ENCODE measurements at regions not wholly inside any gene's neighbourhood (a gene's known extent, or its start where the extent isn't known, plus 50 kb on each side); places are given as distances from the start of the nearest gene placed in this dataset.

DNA sequence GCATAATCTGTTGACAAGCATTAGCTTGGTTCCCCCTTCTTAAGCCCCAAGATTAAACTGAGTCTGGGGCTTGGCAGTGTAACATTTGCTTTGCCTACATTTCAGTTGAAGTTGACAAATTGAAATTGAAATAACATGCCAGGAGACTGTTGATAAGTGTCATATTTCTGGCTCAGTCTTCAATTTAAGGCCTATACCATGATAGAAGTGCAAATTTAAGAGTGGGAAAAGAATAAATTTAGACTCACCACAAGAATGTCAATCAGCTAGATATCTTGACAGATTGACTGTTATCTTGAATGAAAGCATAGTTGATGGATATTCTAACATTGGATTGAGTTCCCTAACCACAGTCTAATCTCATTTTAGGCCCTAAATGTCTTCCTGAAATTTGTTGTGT is 117.6 kb downstream of the MAGEB17 start:
- no peak overlapping the region for H2AFZ ChIP-seq (ENCODE audit: insufficient read depth, low read length, poor library complexity)
- no peaks in the 10 kb centered on the region for H3K79me1 ChIP-seq (ENCODE audit: low read length)
- H4K12ac ChIP-seq (ENCODE audit: low read depth, low read length) = no peak overlapping the region
- no peak overlapping the region for H4K8ac ChIP-seq (ENCODE audit: low read depth, low read length)
- no peak overlapping the region for H4K91ac ChIP-seq (ENCODE audit: low read depth, low read length)
- no peak for DNase-seq
- H2BK5ac ChIP-seq (ENCODE audit: low read depth, low read length, poor library complexity) = no peak overlapping the region
- no peaks in the 10 kb centered on the region for H3K27me3 ChIP-seq (ENCODE audit: insufficient read depth, low read length)
- no peak overlapping the region for H3K9ac ChIP-seq (ENCODE audit: low read length)
- H3K4me3 ChIP-seq (ENCODE audit: low read depth, low read length) = no peak overlapping the region
- H2AK5ac ChIP-seq (ENCODE audit: low read length) = no peak overlapping the region
- H3K18ac ChIP-seq (ENCODE audit: low read length) = no peak overlapping the region
- H3K4me2 ChIP-seq (ENCODE audit: low read length) = no peak overlapping the region
- H3K4me1 ChIP-seq (ENCODE audit: control insufficient read depth in 1 of 2, insufficient read depth in 2 of 2, low read length in 2 of 2) = no peaks in the 10 kb centered on the region
- H3K9me3 ChIP-seq (ENCODE audit: insufficient read depth, low read depth, low read length) = no peaks in the 10 kb centered on the region
- no peak overlapping the region for H2BK120ac ChIP-seq (ENCODE audit: insufficient read depth, low read length, poor library complexity)
- H2BK12ac ChIP-seq (ENCODE audit: low read length) = no peak overlapping the region
- H3K4ac ChIP-seq (ENCODE audit: low read depth, low read length) = no peak overlapping the region
- no peak overlapping the region for H3K23ac ChIP-seq (ENCODE audit: low read length)
- no peak overlapping the region for H3K14ac ChIP-seq (ENCODE audit: low read length)
- H3K36me3 ChIP-seq (ENCODE audit: control insufficient read depth in 1 of 2, insufficient read depth in 2 of 2, low read length in 2 of 2) = no peaks in the 10 kb centered on the region
- no peaks in the 10 kb centered on the region for H3K79me2 ChIP-seq (ENCODE audit: control insufficient read depth, insufficient read depth, low read length, poor library complexity)
- no peak overlapping the region for H3K27ac ChIP-seq (ENCODE audit: low read depth, low read length)

DNA sequence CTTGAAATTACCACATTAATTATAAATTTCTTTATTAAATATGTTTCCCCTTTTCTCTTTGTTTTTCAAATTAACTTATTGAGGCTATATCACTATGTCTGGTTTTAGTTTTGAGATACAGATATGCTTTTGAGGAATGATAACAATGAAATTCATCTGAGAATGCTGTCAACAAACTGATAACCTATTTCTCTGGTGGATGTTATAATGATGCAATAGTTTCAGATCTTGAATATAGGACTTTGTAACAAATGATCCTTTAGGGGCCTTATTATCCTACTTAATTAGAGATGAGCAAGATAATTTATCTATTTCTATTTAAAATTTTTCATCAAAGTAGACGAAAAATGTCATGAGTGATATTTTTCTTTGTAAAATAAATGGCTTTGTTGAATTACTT is 123.7 kb downstream of the MAGEB17 start:
- DNase-seq = no peak
- WGBS (ENCODE audit: extremely low coverage, insufficient coverage, insufficient read length) = no CpG with 5 or more reads among the region's 1 CpG

GRCh38 chrX:16300831-16301230 is 133.6 kb downstream of the MAGEB17 start:
- H2AFZ ChIP-seq (ENCODE audit: insufficient read depth, low read length, poor library complexity) = no peak overlapping the region
- H3K79me1 ChIP-seq (ENCODE audit: low read length) = no peaks in the 10 kb centered on the region
- H4K12ac ChIP-seq (ENCODE audit: low read depth, low read length) = no peak overlapping the region
- WGBS (ENCODE audit: extremely low coverage, insufficient coverage, insufficient read length) = no CpG with 5 or more reads among the region's 2 CpGs
- H2BK12ac ChIP-seq (ENCODE audit: low read length) = no peak overlapping the region
- no peak overlapping the region for H4K91ac ChIP-seq (ENCODE audit: low read depth, low read length)
- H3K27me3 ChIP-seq (ENCODE audit: insufficient read depth, low read length) = no peaks in the 10 kb centered on the region
- no peak overlapping the region for H3K9ac ChIP-seq (ENCODE audit: low read length)
- no peak overlapping the region for H3K4ac ChIP-seq (ENCODE audit: low read depth, low read length)
- no peak overlapping the region for H3K4me3 ChIP-seq (ENCODE audit: low read depth, low read length)
- no peak overlapping the region for H3K27ac ChIP-seq (ENCODE audit: low read depth, low read length)
- H3K14ac ChIP-seq (ENCODE audit: low read length) = no peak overlapping the region
- H3K18ac ChIP-seq (ENCODE audit: low read length) = no peak overlapping the region
- H3K23ac ChIP-seq (ENCODE audit: low read length) = no peak overlapping the region
- no peaks in the 10 kb centered on the region for H3K79me2 ChIP-seq (ENCODE audit: control insufficient read depth, insufficient read depth, low read length, poor library complexity)
- no peaks in the 10 kb centered on the region for H3K9me3 ChIP-seq (ENCODE audit: insufficient read depth, low read depth, low read length)
- no peak overlapping the region for H2BK5ac ChIP-seq (ENCODE audit: low read depth, low read length, poor library complexity)
- H3K36me3 ChIP-seq (ENCODE audit: control insufficient read depth in 1 of 2, insufficient read depth in 2 of 2, low read length in 2 of 2) = no peaks in the 10 kb centered on the region
- no peak overlapping the region for H3K4me2 ChIP-seq (ENCODE audit: low read length)
- H3K4me1 ChIP-seq (ENCODE audit: control insufficient read depth in 1 of 2, insufficient read depth in 2 of 2, low read length in 2 of 2) = no peaks in the 10 kb centered on the region
- no peak for DNase-seq
- H4K8ac ChIP-seq (ENCODE audit: low read depth, low read length) = no peak overlapping the region
- no peak overlapping the region for H2AK5ac ChIP-seq (ENCODE audit: low read length)
- H2BK120ac ChIP-seq (ENCODE audit: insufficient read depth, low read length, poor library complexity) = no peak overlapping the region

More for the DNA sequence above, 123.7 kb downstream of the MAGEB17 start:
- Histone ChIP-seq H2BK12ac (ENCODE audit: low read length) (no peak overlapping the region), H2BK120ac (ENCODE audit: insufficient read depth, low read length, poor library complexity) (no peak overlapping the region), H3K4me2 (ENCODE audit: low read length) (no peak overlapping the region), H3K27me3 (ENCODE audit: insufficient read depth, low read length) (no peaks in the 10 kb centered on the region), H4K91ac (ENCODE audit: low read depth, low read length) (no peak overlapping the region), H3K4me1 (ENCODE audit: control insufficient read depth in 1 of 2, insufficient read depth in 2 of 2, low read length in 2 of 2) (no peaks in the 10 kb centered on the region), H3K27ac (ENCODE audit: low read depth, low read length) (no peak overlapping the region), H4K12ac (ENCODE audit: low read depth, low read length) (no peak overlapping the region), H2AFZ (ENCODE audit: insufficient read depth, low read length, poor library complexity) (no peak overlapping the region), H4K8ac (ENCODE audit: low read depth, low read length) (no peak overlapping the region), H3K23ac (ENCODE audit: low read length) (no peak overlapping the region), H3K4ac (ENCODE audit: low read depth, low read length) (no peak overlapping the region), H3K9ac (ENCODE audit: low read length) (no peak overlapping the region), H3K79me1 (ENCODE audit: low read length) (no peaks in the 10 kb centered on the region), H3K14ac (ENCODE audit: low read length) (no peak overlapping the region), H3K36me3 (ENCODE audit: control insufficient read depth in 1 of 2, insufficient read depth in 2 of 2, low read length in 2 of 2) (no peaks in the 10 kb centered on the region), H2AK5ac (ENCODE audit: low read length) (no peak overlapping the region), H3K79me2 (ENCODE audit: control insufficient read depth, insufficient read depth, low read length, poor library complexity) (no peaks in the 10 kb centered on the region), H3K4me3 (ENCODE audit: low read depth, low read length) (no peak overlapping the region), H2BK5ac (ENCODE audit: low read depth, low read length, poor library complexity) (no peak overlapping the region), H3K18ac (ENCODE audit: low read length) (no peak overlapping the region), H3K9me3 (ENCODE audit: insufficient read depth, low read depth, low read length) (no peaks in the 10 kb centered on the region)

GRCh38 chrX:16304751-16305150 is 137.5 kb downstream of the MAGEB17 start:
- Histone ChIP-seq H3K79me1 (ENCODE audit: low read length) (no peaks in the 10 kb centered on the region), H3K4me3 (ENCODE audit: low read depth, low read length) (no peak overlapping the region), H3K9me3 (ENCODE audit: insufficient read depth, low read depth, low read length) (no peaks in the 10 kb centered on the region), H2BK12ac (ENCODE audit: low read length) (no peak overlapping the region), H3K27me3 (ENCODE audit: insufficient read depth, low read length) (no peaks in the 10 kb centered on the region), H4K12ac (ENCODE audit: low read depth, low read length) (no peak overlapping the region), H2BK5ac (ENCODE audit: low read depth, low read length, poor library complexity) (no peak overlapping the region), H4K91ac (ENCODE audit: low read depth, low read length) (no peak overlapping the region), H3K23ac (ENCODE audit: low read length) (no peak overlapping the region), H3K79me2 (ENCODE audit: control insufficient read depth, insufficient read depth, low read length, poor library complexity) (no peaks in the 10 kb centered on the region), H2AK5ac (ENCODE audit: low read length) (no peak overlapping the region), H2BK120ac (ENCODE audit: insufficient read depth, low read length, poor library complexity) (no peak overlapping the region), H3K4me1 (ENCODE audit: control insufficient read depth in 1 of 2, insufficient read depth in 2 of 2, low read length in 2 of 2) (no peaks in the 10 kb centered on the region), H3K18ac (ENCODE audit: low read length) (no peak overlapping the region), H4K8ac (ENCODE audit: low read depth, low read length) (no peak overlapping the region), H2AFZ (ENCODE audit: insufficient read depth, low read length, poor library complexity) (no peak overlapping the region), H3K9ac (ENCODE audit: low read length) (no peak overlapping the region), H3K4me2 (ENCODE audit: low read length) (no peak overlapping the region), H3K36me3 (ENCODE audit: control insufficient read depth in 1 of 2, insufficient read depth in 2 of 2, low read length in 2 of 2) (no peaks in the 10 kb centered on the region), H3K27ac (ENCODE audit: low read depth, low read length) (no peak overlapping the region), H3K4ac (ENCODE audit: low read depth, low read length) (no peak overlapping the region), H3K14ac (ENCODE audit: low read length) (no peak overlapping the region)
- no peak for DNase-seq
- no CpG with 5 or more reads among the region's 5 CpGs for WGBS (ENCODE audit: extremely low coverage, insufficient coverage, insufficient read length)
